BLaER1 treated with 17β-estradiol and CSF1 and Interleukin-3, amounts not matched to agents 10 nM and 100 nM (cell line): ENCODE measurements at regions not wholly inside any gene's neighbourhood (a gene's known extent, or its start where the extent isn't known, plus 50 kb on each side); places are given as distances from the start of the nearest gene placed in this dataset.
A peak's percentile ranks its signal among the peaks of the same experiment; 100 is the strongest.

Experiments used
- H3K27ac ChIP-seq, 11 experiments: shearing (Covaris generic); formaldehyde crosslinking; 2 replicates each; pipeline ENCODE4 v1.8.1; 2022
- H3K27me3 ChIP-seq, 11 experiments: shearing (Covaris generic); formaldehyde crosslinking; 2 replicates each; pipeline ENCODE4 v1.8.1; 2022
- H3K36me3 ChIP-seq, 11 experiments: shearing (Covaris generic); formaldehyde crosslinking; 2 replicates each; pipeline ENCODE4 v1.8.1; 2022
- H3K4me1 ChIP-seq, 10 experiments: shearing (Covaris generic); formaldehyde crosslinking; 2 replicates each; pipeline ENCODE4 v1.8.1; 2022
- H3K4me2 ChIP-seq, 11 experiments: shearing (Covaris generic); formaldehyde crosslinking; 2 replicates each; pipeline ENCODE4 v1.8.1; 2022
- H3K4me3 ChIP-seq, 10 experiments: shearing (Covaris generic); formaldehyde crosslinking; 2 replicates each; pipeline ENCODE4 v1.8.1; 2022
- H3K9ac ChIP-seq, 11 experiments: shearing (Covaris generic); formaldehyde crosslinking; 2 replicates each; pipeline ENCODE4 v1.8.1; 2022
- H3K9me3 ChIP-seq, 11 experiments: shearing (Covaris generic); formaldehyde crosslinking; replicated peaks in 1 of 11; 2 replicates each; pipeline ENCODE4 v1.8.1; 2022
- H4K20me1 ChIP-seq, 11 experiments: shearing (Covaris generic); formaldehyde crosslinking; 2 replicates each; pipeline ENCODE4 v1.8.1; 2022
- Cebpa-rat ChIP-seq, 11 experiments: shearing (Covaris generic); IDR thresholded peaks; 2 replicates each; pipeline ENCODE4 v1.8.1; 2022

DNA sequence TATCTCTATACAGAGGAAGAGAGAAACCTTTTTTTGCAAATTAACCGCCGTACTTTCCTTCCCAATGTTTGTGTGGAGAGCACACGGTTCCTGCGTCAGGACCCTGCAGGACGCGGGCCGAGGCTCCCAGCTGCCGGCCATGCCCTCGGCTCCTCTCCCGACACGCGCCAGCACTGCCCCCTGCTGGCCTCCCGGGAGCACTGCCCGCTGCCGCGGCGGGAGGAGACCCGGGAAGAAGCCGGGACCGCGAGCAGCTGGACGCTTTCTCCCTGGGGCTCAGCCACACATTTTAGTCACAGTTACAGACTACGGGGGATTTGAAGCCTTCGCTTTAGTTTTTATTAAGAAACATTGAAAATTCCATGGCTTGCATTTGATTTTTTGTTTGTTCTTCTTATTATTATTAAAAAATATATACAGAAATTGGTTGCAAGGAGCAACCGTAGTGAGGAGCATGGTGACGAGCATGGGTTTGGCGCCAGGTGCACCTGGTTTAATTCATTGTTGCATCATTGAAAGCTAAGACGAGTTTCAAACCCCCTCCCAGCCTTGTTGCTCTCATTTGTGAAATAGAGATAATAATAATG, 401.2 kb downstream of the GALR1 start:
- TF ChIP-seq Cebpa-rat (IDR thresholded peaks at IDR 0.05): no peak
- Histone ChIP-seq H3K4me3 (no peak overlapping the region), H3K27ac (no peak overlapping the region), H3K9ac (no peak overlapping the region), H3K4me2 (peak overlapping the region in 1 of 11 experiments; percentile 42; a peak in 1 of 22 replicates), H3K36me3 (no peaks in the 10 kb centered on the region), H3K27me3 (no peaks in the 10 kb centered on the region), H4K20me1 (no peaks in the 10 kb centered on the region), H3K4me1 (no peaks in the 10 kb centered on the region), H3K9me3 (peaks cover 0 to 4% (median 0%) of the 10 kb centered on the region in 11 experiments; a peak in 2 of 22 replicates)

DNA sequence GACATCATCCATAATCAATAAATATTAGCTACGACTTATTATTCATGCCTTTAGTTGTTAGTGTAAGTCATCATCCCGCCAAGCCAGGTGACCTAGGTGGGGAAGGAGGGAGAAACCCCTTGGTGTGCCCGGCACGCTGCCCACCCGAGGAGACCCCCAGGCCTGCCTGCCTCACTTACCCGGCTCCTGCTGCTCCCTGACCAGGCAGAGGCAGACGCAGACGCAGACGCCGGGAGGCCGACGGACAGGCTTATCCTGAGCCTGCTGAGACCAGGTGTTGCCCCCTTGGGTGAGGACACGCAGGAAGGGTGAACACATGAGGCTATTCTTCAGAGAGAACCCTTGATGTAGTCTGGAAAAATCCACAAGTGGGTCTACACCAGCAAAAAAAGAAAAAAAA, 401.8 kb downstream of the GALR1 start:
- no peak for TF ChIP-seq Cebpa-rat (IDR thresholded peaks at IDR 0.05)

DNA sequence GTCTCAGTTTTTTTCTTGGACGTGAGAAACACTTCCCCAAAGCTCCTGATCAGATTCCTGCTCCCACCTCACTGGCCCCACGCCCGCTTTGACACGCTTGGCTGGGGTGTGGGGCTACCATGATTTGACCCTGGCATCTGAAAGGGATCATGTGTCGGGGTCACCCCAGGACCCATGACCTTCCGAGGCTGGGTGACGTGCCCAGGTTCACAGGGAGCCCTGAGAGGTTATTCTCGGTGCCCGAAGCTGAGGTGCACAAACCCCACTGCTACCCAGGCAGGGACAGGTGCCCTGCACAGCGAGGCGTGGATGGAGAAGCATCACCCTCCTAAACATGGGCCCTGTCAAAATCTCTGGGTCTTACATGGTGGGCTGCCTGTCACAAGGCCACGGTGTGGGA, 404.1 kb downstream of the GALR1 start:
- no peaks in the 10 kb centered on the region for H3K36me3 ChIP-seq
- no peaks in the 10 kb centered on the region for H4K20me1 ChIP-seq
- H3K9ac ChIP-seq: no peak overlapping the region
- H3K4me1 ChIP-seq: no peaks in the 10 kb centered on the region
- H3K9me3 ChIP-seq: no peaks in the 10 kb centered on the region
- H3K4me3 ChIP-seq: no peak overlapping the region
- H3K27ac ChIP-seq: no peak overlapping the region
- no peak overlapping the region for H3K4me2 ChIP-seq
- H3K27me3 ChIP-seq: no peaks in the 10 kb centered on the region
- TF ChIP-seq Cebpa-rat (IDR thresholded peaks at IDR 0.05): no peak

More for the DNA sequence above, 401.8 kb downstream of the GALR1 start:
- no peaks in the 10 kb centered on the region for H4K20me1 ChIP-seq
- H3K27ac ChIP-seq: no peak overlapping the region
- no peaks in the 10 kb centered on the region for H3K27me3 ChIP-seq
- no peak overlapping the region for H3K9ac ChIP-seq
- no peak overlapping the region for H3K4me3 ChIP-seq
- H3K36me3 ChIP-seq: no peaks in the 10 kb centered on the region
- H3K4me2 ChIP-seq: no peak overlapping the region
- H3K9me3 ChIP-seq: no peaks in the 10 kb centered on the region; a peak in 1 of 22 replicates
- no peaks in the 10 kb centered on the region for H3K4me1 ChIP-seq

DNA sequence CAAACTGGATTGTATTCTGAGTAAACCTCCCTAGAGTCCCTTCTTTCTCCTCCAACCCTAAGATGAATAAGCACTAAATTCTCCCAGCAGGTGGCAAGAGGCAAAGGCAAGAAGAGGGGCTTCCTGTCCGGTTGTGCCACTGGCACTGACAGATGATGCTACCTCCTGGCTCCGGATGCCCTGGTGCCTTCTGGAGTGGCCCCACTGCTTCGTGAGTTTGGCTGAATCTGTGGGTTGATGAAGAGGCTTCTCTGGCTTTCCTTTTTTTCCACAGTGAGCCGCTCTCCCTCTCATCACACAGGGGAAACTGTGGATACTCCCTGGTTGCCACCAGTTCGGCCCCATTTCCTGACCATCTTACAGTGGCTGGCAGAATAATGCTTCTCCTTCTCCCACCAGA, 404.7 kb downstream of the GALR1 start:
- no peaks in the 10 kb centered on the region for H3K27me3 ChIP-seq
- TF ChIP-seq Cebpa-rat (IDR thresholded peaks at IDR 0.05): no peak
- no peak overlapping the region for H3K4me3 ChIP-seq
- H3K9ac ChIP-seq: no peak overlapping the region
- H4K20me1 ChIP-seq: no peaks in the 10 kb centered on the region
- H3K36me3 ChIP-seq: no peaks in the 10 kb centered on the region
- no peaks in the 10 kb centered on the region for H3K4me1 ChIP-seq
- no peaks in the 10 kb centered on the region for H3K9me3 ChIP-seq
- no peak overlapping the region for H3K4me2 ChIP-seq
- H3K27ac ChIP-seq: no peak overlapping the region

DNA sequence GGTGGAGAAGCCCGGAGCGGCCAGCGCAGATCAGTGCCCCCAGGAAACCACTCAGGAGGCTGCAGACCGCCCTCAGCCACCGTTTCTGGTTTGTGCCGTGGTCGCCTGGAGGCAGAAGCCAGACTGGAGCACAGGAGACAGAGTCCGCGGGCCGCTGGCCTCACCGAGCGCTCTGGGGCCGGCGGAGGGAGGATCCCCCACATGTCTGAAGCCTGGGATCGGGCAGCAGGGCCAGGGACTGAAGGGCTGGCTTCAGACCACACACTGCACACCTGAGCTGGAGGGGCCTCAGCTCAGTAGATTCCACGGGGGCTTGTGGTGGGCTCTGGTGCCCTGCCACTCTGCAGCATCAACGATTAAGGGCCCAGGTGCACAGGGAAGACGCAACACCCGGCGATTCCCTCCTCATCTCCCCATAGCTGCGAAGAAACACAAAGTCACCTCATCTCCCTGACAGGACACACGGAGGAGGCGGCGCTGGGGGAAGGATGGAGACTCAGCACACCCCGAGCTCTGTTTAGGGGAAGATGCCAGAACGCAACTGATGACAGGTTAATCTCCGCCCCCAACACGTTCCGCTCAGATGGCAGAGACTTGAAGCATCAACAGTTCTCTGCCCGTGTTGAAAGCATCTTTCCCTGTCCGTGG, 408.1 kb downstream of the GALR1 start:
- Histone ChIP-seq H3K9me3 (no peaks in the 10 kb centered on the region), H3K4me1 (no peaks in the 10 kb centered on the region), H3K27ac (no peak overlapping the region), H4K20me1 (no peaks in the 10 kb centered on the region), H3K27me3 (no peaks in the 10 kb centered on the region), H3K4me2 (no peak overlapping the region), H3K4me3 (no peak overlapping the region), H3K9ac (no peak overlapping the region), H3K36me3 (no peaks in the 10 kb centered on the region)
- TF ChIP-seq Cebpa-rat (IDR thresholded peaks at IDR 0.05): no peak

DNA sequence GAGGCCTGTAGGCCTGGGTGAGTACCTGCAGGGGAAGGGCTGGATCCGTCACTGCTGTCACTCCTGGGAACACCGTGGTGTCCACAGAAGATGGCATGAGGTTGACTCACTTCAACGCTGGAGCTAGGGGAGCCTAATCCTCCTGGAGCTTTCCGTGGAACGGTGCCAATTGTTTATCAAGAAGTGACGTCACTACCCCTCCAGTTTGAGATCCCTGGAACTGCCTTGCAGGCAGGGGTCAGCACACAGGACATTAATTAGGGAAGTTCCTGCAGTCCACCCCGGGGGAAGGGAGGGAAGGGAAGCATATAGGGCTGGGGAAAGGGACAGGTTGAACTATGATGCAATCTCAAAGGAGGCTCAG, 408.6 kb downstream of the GALR1 start:
- H4K20me1 ChIP-seq: no peaks in the 10 kb centered on the region
- H3K27me3 ChIP-seq: no peaks in the 10 kb centered on the region
- no peaks in the 10 kb centered on the region for H3K9me3 ChIP-seq
- no peak overlapping the region for H3K27ac ChIP-seq
- no peak for TF ChIP-seq Cebpa-rat (IDR thresholded peaks at IDR 0.05)
- no peak overlapping the region for H3K4me2 ChIP-seq
- H3K4me1 ChIP-seq: no peaks in the 10 kb centered on the region
- no peak overlapping the region for H3K9ac ChIP-seq
- H3K36me3 ChIP-seq: no peaks in the 10 kb centered on the region
- no peak overlapping the region for H3K4me3 ChIP-seq

DNA sequence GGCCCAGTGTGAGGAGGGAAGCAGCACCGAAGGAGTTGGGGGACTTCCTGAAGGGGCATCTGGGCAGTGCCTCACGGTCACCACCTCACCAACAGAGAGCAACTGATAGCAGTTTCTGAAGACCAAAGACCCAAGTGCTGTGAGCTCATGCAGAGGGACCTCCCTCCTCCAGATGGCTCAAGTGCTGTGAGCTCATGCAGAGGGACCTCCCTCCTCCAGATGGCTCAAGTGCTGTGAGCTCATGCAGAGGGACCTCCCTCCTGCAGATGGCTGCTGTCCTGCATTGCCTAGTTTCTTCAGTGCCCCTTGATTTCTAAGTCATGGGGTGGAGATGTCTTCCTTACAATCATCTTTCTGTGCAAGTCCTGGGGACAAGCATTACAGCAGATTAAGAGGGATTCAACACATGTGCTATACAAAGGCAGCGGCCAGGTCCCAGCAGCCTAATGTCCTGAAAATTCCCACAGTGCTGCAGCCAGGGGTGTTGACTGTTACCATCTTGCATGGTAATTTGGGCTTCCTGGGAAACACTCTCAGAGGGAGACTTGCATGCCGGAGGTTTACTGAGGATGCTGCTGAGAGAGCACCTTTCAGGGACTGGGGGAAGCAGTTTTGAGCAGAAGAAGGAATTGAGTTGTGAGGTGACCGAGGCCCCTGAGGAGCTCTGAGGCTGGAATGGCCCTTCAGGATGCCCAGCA, 409.3 kb downstream of the GALR1 start:
- Histone ChIP-seq H3K4me1 (no peaks in the 10 kb centered on the region), H3K4me2 (no peak overlapping the region), H3K27ac (no peak overlapping the region), H4K20me1 (no peaks in the 10 kb centered on the region), H3K4me3 (no peak overlapping the region), H3K27me3 (no peaks in the 10 kb centered on the region), H3K9ac (no peak overlapping the region), H3K9me3 (no peaks in the 10 kb centered on the region), H3K36me3 (no peaks in the 10 kb centered on the region)
- TF ChIP-seq Cebpa-rat (IDR thresholded peaks at IDR 0.05): no peak

DNA sequence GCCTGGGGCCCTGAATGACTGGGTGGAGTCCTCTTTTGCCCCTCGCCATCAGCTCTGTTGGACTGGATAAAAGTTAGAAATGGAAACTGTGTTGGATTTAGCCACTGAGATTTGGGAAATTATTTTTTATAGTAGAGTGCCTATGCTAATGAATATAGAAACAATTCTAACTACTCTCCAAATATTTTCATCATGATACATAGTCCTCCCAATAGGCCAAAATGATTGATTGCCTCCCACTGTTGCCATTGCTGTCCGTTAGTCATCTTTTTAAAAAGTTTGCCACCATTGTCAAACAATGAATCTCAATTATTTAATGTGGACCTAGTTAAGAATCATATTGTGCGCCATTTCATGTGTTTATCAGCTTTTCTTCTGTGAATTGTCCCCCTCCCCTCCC, 417.0 kb downstream of the GALR1 start:
- Histone ChIP-seq H3K36me3 (no peaks in the 10 kb centered on the region), H3K4me1 (peaks cover 0 to 10% (median 8%) of the 10 kb centered on the region in 10 experiments; a peak in 11 of 20 replicates), H4K20me1 (no peaks in the 10 kb centered on the region), H3K9ac (no peak overlapping the region), H3K4me2 (no peak overlapping the region), H3K4me3 (no peak overlapping the region), H3K27me3 (no peaks in the 10 kb centered on the region), H3K27ac (no peak overlapping the region), H3K9me3 (no peaks in the 10 kb centered on the region; a peak in 1 of 22 replicates)
- TF ChIP-seq Cebpa-rat (IDR thresholded peaks at IDR 0.05): no peak

DNA sequence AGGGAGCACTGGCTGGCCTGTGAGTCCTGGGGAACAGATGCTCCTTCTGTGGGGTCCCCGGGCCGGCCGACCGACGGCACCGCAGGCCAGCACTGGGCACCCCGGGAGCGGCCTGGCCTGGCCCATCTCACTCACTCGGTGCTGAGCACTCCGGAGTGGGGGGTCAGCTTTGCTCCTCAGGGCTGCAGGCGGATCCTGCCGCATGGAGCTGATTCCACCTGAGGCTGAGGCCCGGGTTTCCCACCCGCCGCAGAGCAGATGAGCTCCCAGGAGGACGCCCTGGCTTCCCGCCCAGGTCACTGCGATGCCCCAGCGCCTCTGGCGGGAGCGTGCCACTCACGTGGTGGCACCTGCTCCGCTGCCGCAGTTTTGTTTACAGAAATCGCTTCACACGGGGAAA, 418.6 kb downstream of the GALR1 start:
- no peak overlapping the region for H3K27ac ChIP-seq

More for the DNA sequence above, 418.6 kb downstream of the GALR1 start:
- Histone ChIP-seq H4K20me1 (no peaks in the 10 kb centered on the region), H3K27me3 (no peaks in the 10 kb centered on the region), H3K9ac (no peak overlapping the region), H3K9me3 (no peaks in the 10 kb centered on the region; a peak in 1 of 22 replicates), H3K4me3 (no peak overlapping the region), H3K4me1 (peaks cover 0 to 16% (median 11%) of the 10 kb centered on the region in 10 experiments; a peak in 11 of 20 replicates), H3K36me3 (no peaks in the 10 kb centered on the region), H3K4me2 (no peak overlapping the region)
- TF ChIP-seq Cebpa-rat (IDR thresholded peaks at IDR 0.05): no peak
